ENCODE measurements at regions not wholly inside any gene's neighbourhood (a gene's known extent, or its start where the extent isn't known, plus 50 kb on each side); places are given as distances from the start of the nearest gene placed in this dataset.

DNA sequence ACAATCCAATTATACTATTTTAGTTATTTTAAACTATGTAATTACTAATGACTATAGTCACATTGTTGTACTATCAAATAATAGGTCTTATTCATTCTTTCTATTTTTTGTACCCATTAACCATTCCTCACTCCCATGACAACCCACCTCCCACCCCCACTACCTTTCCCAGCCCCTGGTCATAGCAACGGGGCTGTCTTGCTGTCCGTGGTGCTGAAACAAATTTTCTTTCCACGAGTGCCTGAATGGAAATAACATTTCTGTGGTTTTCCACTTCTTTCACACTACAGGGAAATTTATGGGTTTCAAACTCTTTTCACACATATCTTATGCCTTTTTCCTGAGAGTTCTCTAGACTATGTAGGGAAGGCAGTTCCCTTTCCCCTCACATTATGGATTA lies 326.6 kb downstream of the PHKB start:
- in situ Hi-C loops (cut with HindIII; ENCODE audit: extremely low pct_ligation_motif_present, low pct_unique_long_range_greater_than_20kb) (no loop called here), intact Hi-C loops (cut with micrococcal nuclease; ENCODE audit: unreplicated experiment) (no loop called here)
- DNase-seq (ENCODE audit: low spot score) = no peak
- no peak overlapping the region for H3K4me3 ChIP-seq (replicated peaks in 1 of 3; ENCODE audit: insufficient read depth in 1 of 3, low read depth in 2 of 3, low read length in 3 of 3)
- H3K4me1 ChIP-seq (ENCODE audit: insufficient read depth, low read length) = no peaks in the 10 kb centered on the region
- no peaks in the 10 kb centered on the region for H3K27me3 ChIP-seq (ENCODE audit: control insufficient read depth in 1 of 2, insufficient read depth in 2 of 2, low read length in 2 of 2)
- H3K9me3 ChIP-seq (ENCODE audit: low read length) = peaks cover 34% of the 10 kb centered on the region
- CTCF ChIA-PET (ENCODE audit: low intra/inter-chr PET ratio, low total read pairs) = no interaction called here
- no peak for FAIRE-seq
- no peak overlapping the region for H3K27ac ChIP-seq (ENCODE audit: extremely low read length, insufficient read depth, low read length)
- H3K36me3 ChIP-seq (replicated peaks in 1 of 2; ENCODE audit: control insufficient read depth in 1 of 2, insufficient read depth in 2 of 2, low read length in 2 of 2) = no peaks in the 10 kb centered on the region
- BruUV-seq (replicated peaks) = no TSS peak
- no peak overlapping the region for H3K4me2 ChIP-seq (ENCODE audit: low read depth, low read length)
- H2AFZ ChIP-seq (ENCODE audit: low read length) = no peak overlapping the region
- ATAC-seq = no peak
- no peaks in the 10 kb centered on the region for H4K20me1 ChIP-seq (ENCODE audit: insufficient read depth, low read length)
- 1% methylated on average over 3 of the region's 3 CpGs for WGBS (ENCODE audit: low lambda C conversion rate)
- H3K79me2 ChIP-seq (ENCODE audit: insufficient read depth, low read length) = no peaks in the 10 kb centered on the region
- no peak overlapping the region for H3K9ac ChIP-seq (ENCODE audit: insufficient read depth, low read depth, low read length)
- POLR2A ChIA-PET = no interaction called here
- TF ChIP-seq, protein P1, sequence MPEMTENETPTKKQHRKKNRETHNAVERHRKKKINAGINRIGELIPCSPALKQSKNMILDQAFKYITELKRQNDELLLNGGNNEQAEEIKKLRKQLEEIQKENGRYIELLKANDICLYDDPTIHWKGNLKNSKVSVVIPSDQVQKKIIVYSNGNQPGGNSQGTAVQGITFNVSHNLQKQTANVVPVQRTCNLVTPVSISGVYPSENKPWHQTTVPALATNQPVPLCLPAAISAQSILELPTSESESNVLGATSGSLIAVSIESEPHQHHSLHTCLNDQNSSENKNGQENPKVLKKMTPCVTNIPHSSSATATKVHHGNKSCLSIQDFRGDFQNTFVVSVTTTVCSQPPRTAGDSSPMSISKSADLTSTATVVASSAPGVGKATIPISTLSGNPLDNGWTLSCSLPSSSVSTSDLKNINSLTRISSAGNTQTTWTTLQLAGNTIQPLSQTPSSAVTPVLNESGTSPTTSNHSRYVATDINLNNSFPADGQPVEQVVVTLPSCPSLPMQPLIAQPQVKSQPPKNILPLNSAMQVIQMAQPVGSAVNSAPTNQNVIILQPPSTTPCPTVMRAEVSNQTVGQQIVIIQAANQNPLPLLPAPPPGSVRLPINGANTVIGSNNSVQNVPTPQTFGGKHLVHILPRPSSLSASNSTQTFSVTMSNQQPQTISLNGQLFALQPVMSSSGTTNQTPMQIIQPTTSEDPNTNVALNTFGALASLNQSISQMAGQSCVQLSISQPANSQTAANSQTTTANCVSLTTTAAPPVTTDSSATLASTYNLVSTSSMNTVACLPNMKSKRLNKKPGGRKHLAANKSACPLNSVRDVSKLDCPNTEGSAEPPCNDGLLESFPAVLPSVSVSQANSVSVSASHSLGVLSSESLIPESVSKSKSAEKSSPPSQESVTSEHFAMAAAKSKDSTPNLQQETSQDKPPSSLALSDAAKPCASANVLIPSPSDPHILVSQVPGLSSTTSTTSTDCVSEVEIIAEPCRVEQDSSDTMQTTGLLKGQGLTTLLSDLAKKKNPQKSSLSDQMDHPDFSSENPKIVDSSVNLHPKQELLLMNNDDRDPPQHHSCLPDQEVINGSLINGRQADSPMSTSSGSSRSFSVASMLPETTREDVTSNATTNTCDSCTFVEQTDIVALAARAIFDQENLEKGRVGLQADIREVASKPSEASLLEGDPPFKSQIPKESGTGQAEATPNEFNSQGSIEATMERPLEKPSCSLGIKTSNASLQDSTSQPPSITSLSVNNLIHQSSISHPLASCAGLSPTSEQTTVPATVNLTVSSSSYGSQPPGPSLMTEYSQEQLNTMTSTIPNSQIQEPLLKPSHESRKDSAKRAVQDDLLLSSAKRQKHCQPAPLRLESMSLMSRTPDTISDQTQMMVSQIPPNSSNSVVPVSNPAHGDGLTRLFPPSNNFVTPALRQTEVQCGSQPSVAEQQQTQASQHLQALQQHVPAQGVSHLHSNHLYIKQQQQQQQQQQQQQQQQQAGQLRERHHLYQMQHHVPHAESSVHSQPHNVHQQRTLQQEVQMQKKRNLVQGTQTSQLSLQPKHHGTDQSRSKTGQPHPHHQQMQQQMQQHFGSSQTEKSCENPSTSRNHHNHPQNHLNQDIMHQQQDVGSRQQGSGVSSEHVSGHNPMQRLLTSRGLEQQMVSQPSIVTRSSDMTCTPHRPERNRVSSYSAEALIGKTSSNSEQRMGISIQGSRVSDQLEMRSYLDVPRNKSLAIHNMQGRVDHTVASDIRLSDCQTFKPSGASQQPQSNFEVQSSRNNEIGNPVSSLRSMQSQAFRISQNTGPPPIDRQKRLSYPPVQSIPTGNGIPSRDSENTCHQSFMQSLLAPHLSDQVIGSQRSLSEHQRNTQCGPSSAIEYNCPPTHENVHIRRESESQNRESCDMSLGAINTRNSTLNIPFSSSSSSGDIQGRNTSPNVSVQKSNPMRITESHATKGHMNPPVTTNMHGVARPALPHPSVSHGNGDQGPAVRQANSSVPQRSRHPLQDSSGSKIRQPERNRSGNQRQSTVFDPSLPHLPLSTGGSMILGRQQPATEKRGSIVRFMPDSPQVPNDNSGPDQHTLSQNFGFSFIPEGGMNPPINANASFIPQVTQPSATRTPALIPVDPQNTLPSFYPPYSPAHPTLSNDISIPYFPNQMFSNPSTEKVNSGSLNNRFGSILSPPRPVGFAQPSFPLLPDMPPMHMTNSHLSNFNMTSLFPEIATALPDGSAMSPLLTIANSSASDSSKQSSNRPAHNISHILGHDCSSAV (CRISPR knock-in tag; IDR thresholded peaks at IDR 0.05; ENCODE audit: borderline replicate concordance) = no peak
- TF ChIP-seq, protein P2, sequence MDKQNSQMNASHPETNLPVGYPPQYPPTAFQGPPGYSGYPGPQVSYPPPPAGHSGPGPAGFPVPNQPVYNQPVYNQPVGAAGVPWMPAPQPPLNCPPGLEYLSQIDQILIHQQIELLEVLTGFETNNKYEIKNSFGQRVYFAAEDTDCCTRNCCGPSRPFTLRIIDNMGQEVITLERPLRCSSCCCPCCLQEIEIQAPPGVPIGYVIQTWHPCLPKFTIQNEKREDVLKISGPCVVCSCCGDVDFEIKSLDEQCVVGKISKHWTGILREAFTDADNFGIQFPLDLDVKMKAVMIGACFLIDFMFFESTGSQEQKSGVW (CRISPR knock-in tag; IDR thresholded peaks at IDR 0.05; ENCODE audit: borderline replicate concordance) = no peak
- TF ChIP-seq POLR2AphosphoS5 (IDR thresholded peaks at IDR 0.05; ENCODE audit: low read depth, low read length) (no peak), NFYC (CRISPR knock-in tag; IDR thresholded peaks at IDR 0.05) (no peak), SETDB1 (CRISPR knock-in tag; IDR thresholded peaks at IDR 0.05; ENCODE audit: borderline replicate concordance) (no peak), ZFYVE20 (CRISPR knock-in tag; IDR thresholded peaks at IDR 0.05; ENCODE audit: borderline replicate concordance, low read depth) (no peak), ZSCAN9 (CRISPR knock-in tag; IDR thresholded peaks at IDR 0.05; ENCODE audit: borderline replicate concordance) (0 out of 2 replicates have a peak, but pooled peaks have one; percentile 59), ZNF331 (CRISPR knock-in tag; IDR thresholded peaks at IDR 0.05) (0 out of 2 replicates have a peak, but pooled peaks have one; percentile 22), MIER2 (CRISPR knock-in tag; IDR thresholded peaks at IDR 0.05) (peak; percentile 95), ZNF781 (CRISPR knock-in tag; IDR thresholded peaks at IDR 0.05; ENCODE audit: borderline replicate concordance, not compliant biosample characterization) (no peak), HHEX (CRISPR knock-in tag; IDR thresholded peaks at IDR 0.05) (no peak), RFXAP (CRISPR knock-in tag; IDR thresholded peaks at IDR 0.05; ENCODE audit: borderline replicate concordance) (no peak)
- TF ChIP-seq, protein P3, sequence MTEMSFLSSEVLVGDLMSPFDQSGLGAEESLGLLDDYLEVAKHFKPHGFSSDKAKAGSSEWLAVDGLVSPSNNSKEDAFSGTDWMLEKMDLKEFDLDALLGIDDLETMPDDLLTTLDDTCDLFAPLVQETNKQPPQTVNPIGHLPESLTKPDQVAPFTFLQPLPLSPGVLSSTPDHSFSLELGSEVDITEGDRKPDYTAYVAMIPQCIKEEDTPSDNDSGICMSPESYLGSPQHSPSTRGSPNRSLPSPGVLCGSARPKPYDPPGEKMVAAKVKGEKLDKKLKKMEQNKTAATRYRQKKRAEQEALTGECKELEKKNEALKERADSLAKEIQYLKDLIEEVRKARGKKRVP (CRISPR knock-in tag; IDR thresholded peaks at IDR 0.05) = no peak
- TF ChIP-seq, protein P4, sequence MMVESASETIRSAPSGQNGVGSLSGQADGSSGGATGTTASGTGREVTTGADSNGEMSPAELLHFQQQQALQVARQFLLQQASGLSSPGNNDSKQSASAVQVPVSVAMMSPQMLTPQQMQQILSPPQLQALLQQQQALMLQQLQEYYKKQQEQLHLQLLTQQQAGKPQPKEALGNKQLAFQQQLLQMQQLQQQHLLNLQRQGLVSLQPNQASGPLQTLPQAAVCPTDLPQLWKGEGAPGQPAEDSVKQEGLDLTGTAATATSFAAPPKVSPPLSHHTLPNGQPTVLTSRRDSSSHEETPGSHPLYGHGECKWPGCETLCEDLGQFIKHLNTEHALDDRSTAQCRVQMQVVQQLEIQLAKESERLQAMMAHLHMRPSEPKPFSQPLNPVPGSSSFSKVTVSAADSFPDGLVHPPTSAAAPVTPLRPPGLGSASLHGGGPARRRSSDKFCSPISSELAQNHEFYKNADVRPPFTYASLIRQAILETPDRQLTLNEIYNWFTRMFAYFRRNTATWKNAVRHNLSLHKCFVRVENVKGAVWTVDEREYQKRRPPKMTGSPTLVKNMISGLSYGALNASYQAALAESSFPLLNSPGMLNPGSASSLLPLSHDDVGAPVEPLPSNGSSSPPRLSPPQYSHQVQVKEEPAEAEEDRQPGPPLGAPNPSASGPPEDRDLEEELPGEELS (CRISPR knock-in tag; IDR thresholded peaks at IDR 0.05) = no peak
